ENCODE measurements at regions not wholly inside any gene's neighbourhood (a gene's known extent, or its start where the extent isn't known, plus 50 kb on each side); places are given as distances from the start of the nearest gene placed in this dataset.

GRCh38 chr1:118364882-118365281, 179.9 kb upstream of the SPAG17 start:
- no peaks in the 10 kb centered on the region for H3K9me3 ChIP-seq
- no peaks in the 10 kb centered on the region for H3K4me1 ChIP-seq (ENCODE audit: control insufficient read depth in 1 of 2, insufficient read depth in 2 of 2, low read depth in 1 of 2, low read length in 1 of 2)
- 0% methylated on average over 1 of the region's 1 CpG for WGBS (ENCODE audit: low lambda C conversion rate)
- ChIA-PET POLR2A (no interaction called here), CTCF (no interaction called here)
- DNase-seq = no peak
- H3F3A ChIP-seq (replicated peaks; ENCODE audit: insufficient read depth) = no peaks in the 10 kb centered on the region
- H3K27me3 ChIP-seq (ENCODE audit: insufficient read depth) = no peaks in the 10 kb centered on the region
- H3K4me3 ChIP-seq (ENCODE audit: low read depth in 2 of 2, low read length in 1 of 2) = no peak overlapping the region
- peaks cover 0 to 4% of the 10 kb centered on the region in 2 experiments for H3K36me3 ChIP-seq (replicated peaks in 1 of 2; ENCODE audit: control insufficient read depth in 1 of 2, insufficient read depth in 2 of 2, low read length in 1 of 2)
- no peaks in the 10 kb centered on the region for H3K9me2 ChIP-seq
- no peak overlapping the region for H2AFZ ChIP-seq (ENCODE audit: low read depth)
- no peak overlapping the region for H3K4me2 ChIP-seq
- H3K9ac ChIP-seq = no peak overlapping the region
- TF ChIP-seq TAF1 (IDR thresholded peaks at IDR 0.05; ENCODE audit: borderline replicate concordance, low read depth, low read length) (no peak), EP300 (IDR thresholded peaks at IDR 0.05; ENCODE audit: borderline replicate concordance in 1 of 2, low read depth in 1 of 2, low read length in 1 of 2) (no peak), USF2 (IDR thresholded peaks at IDR 0.05; ENCODE audit: borderline replicate concordance, low read depth, low read length) (no peak), ZBTB33 (IDR thresholded peaks at IDR 0.05; ENCODE audit: borderline replicate concordance, low read depth) (no peak), JUND (IDR thresholded peaks at IDR 0.05) (no peak), SIN3A (IDR thresholded peaks at IDR 0.05; ENCODE audit: borderline replicate concordance, low read depth, low read length) (no peak)
- H4K20me1 ChIP-seq (ENCODE audit: insufficient read depth) = no peaks in the 10 kb centered on the region
- no peak overlapping the region for H3K27ac ChIP-seq (ENCODE audit: low read depth in 2 of 2, low read length in 1 of 2)
- no peaks in the 10 kb centered on the region for H3K79me2 ChIP-seq (ENCODE audit: insufficient read depth)

- Histone ChIP-seq H3F3A (replicated peaks; ENCODE audit: insufficient read depth) (no peaks in the 10 kb centered on the region), H3K4me1 (ENCODE audit: control insufficient read depth in 1 of 2, insufficient read depth in 2 of 2, low read depth in 1 of 2, low read length in 1 of 2) (no peaks in the 10 kb centered on the region), H3K79me2 (ENCODE audit: insufficient read depth) (no peaks in the 10 kb centered on the region), H3K9me3 (no peaks in the 10 kb centered on the region), H4K20me1 (ENCODE audit: insufficient read depth) (no peaks in the 10 kb centered on the region), H3K36me3 (replicated peaks in 1 of 2; ENCODE audit: control insufficient read depth in 1 of 2, insufficient read depth in 2 of 2, low read length in 1 of 2) (peaks cover 0 to 4% of the 10 kb centered on the region in 2 experiments), H3K27me3 (ENCODE audit: insufficient read depth) (no peaks in the 10 kb centered on the region), H3K9ac (no peak overlapping the region), H2AFZ (ENCODE audit: low read depth) (no peak overlapping the region), H3K27ac (ENCODE audit: low read depth in 2 of 2, low read length in 1 of 2) (no peak overlapping the region), H3K9me2 (no peaks in the 10 kb centered on the region), H3K4me3 (ENCODE audit: low read depth in 2 of 2, low read length in 1 of 2) (no peak overlapping the region), H3K4me2 (no peak overlapping the region)
- CTCF ChIA-PET = no interaction called here
- TF ChIP-seq RXRA (IDR thresholded peaks at IDR 0.05; ENCODE audit: borderline replicate concordance, low read depth) (no peak), JUND (IDR thresholded peaks at IDR 0.05) (no peak), TCF12 (IDR thresholded peaks at IDR 0.05) (no peak), EP300 (IDR thresholded peaks at IDR 0.05; ENCODE audit: borderline replicate concordance in 1 of 2, low read depth in 1 of 2, low read length in 1 of 2) (no peak), GATA2 (CRISPR knock-in tag; IDR thresholded peaks at IDR 0.05) (no peak), NRF1 (IDR thresholded peaks at IDR 0.05; ENCODE audit: low read depth, low read length) (no peak), SMC3 (IDR thresholded peaks at IDR 0.05; ENCODE audit: low read depth, low read length) (no peak), USF1 (IDR thresholded peaks at IDR 0.05; ENCODE audit: borderline replicate concordance, low read depth) (no peak), MEF2A (IDR thresholded peaks at IDR 0.05; ENCODE audit: borderline replicate concordance, low read depth) (no peak), CTCF (IDR thresholded peaks at IDR 0.05) (no peak), RCOR1 (IDR thresholded peaks at IDR 0.05; ENCODE audit: low read length) (no peak), ELF1 (IDR thresholded peaks at IDR 0.05) (no peak), PBX3 (IDR thresholded peaks at IDR 0.05) (no peak), REST (IDR thresholded peaks at IDR 0.05; ENCODE audit: low read depth, low read length) (no peak)
- WGBS (ENCODE audit: low lambda C conversion rate) = 0% methylated on average over 1 of the region's 1 CpG
- POLR2A ChIA-PET = no interaction called here
- DNase-seq = no peak
Observed at GRCh38 chr1:118363396-118363795, 178.4 kb upstream of the SPAG17 start.

All from SK-N-SH (cell line).